ENCODE measurements at regions not wholly inside any gene's neighbourhood (a gene's known extent, or its start where the extent isn't known, plus 50 kb on each side); places are given as distances from the start of the nearest gene placed in this dataset.

GRCh38 chr10:3906511-3907111, 121.6 kb upstream of the KLF6 start:
- DNase-seq: no peak

GRCh38 chr10:3904419-3904960, 119.5 kb upstream of the KLF6 start:
- no peak for DNase-seq

GRCh38 chr10:3902809-3903410, 117.9 kb upstream of the KLF6 start:
- no peak for DNase-seq

- no peak for DNase-seq
These were observed 117.2 kb upstream of the KLF6 start for GRCh38 chr10:3902054-3902808.

GRCh38 chr10:3901370-3901769, 116.4 kb upstream of the KLF6 start:
- DNase-seq: no peak

GRCh38 chr10:3900391-3900790, 115.4 kb upstream of the KLF6 start:
- no peak for DNase-seq

- no peak for DNase-seq
These were observed 113.8 kb upstream of the KLF6 start for GRCh38 chr10:3898821-3899220.

GRCh38 chr10:3897156-3897555, 112.1 kb upstream of the KLF6 start:
- DNase-seq: no peak

- no peak for DNase-seq
These were observed 111.2 kb upstream of the KLF6 start for GRCh38 chr10:3896161-3896560.

GRCh38 chr10:3895045-3895631, 110.1 kb upstream of the KLF6 start:
- no peak for DNase-seq

- DNase-seq: no peak
These were observed 109.0 kb upstream of the KLF6 start for GRCh38 chr10:3893901-3894563.

GRCh38 chr10:3892440-3893425, 107.7 kb upstream of the KLF6 start:
- DNase-seq: no peak

- DNase-seq: no peak
These were observed 106.4 kb upstream of the KLF6 start for GRCh38 chr10:3891396-3891795.

GRCh38 chr10:3890602-3891352, 105.8 kb upstream of the KLF6 start:
- no peak for DNase-seq

GRCh38 chr10:3889961-3890522, 105.0 kb upstream of the KLF6 start:
- no peak for DNase-seq

GRCh38 chr10:3887885-3888476, 103.0 kb upstream of the KLF6 start:
- no peak for DNase-seq

GRCh38 chr10:3887404-3887803, 102.4 kb upstream of the KLF6 start:
- no peak for DNase-seq

GRCh38 chr10:3886641-3887251, 101.7 kb upstream of the KLF6 start:
- no peak for DNase-seq

- DNase-seq: no peak
These were observed 101.2 kb upstream of the KLF6 start for GRCh38 chr10:3886191-3886590.

- no peak for DNase-seq
These were observed 97.8 kb upstream of the KLF6 start for GRCh38 chr10:3882855-3883254.

Data from activated CD4-positive, CD25-positive, alpha-beta regulatory T cell treated with anti-CD3 and anti-CD28 coated beads, Interleukin-2, amount 50 U/mL, for 72 hours (primary cell).